HG03342 (cell line): ENCODE measurements at regions not wholly inside any gene's neighbourhood (a gene's known extent, or its start where the extent isn't known, plus 50 kb on each side); places are given as distances from the start of the nearest gene placed in this dataset.

Experiments
- ATAC-seq: cut with Tn5 transposase; IDR thresholded peaks from one replicate; pipeline ENCODE4 v1.9.1; 2021; ENCODE audit warnings: mild to moderate bottlenecking, moderate library complexity; ENCODE audit not compliant: unreplicated experiment

DNA sequence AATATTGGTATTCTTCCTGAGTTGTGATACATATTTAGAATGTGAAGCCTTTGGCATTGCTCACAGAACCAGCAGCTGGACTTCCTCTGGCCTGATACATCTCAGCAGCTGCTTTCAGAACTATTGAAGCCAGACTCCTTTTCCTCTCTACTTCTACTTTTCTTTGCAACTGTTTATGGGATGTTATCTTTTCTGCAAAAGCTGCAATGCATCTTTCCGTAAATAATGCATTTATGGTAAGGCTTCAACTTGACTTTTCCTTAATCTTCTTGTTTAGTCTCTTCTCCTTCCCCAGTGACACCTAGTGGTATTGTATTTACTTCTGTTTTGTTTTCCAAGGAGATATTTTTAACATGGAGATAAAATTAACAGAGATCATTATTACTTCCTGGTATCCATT lies 1548.7 kb downstream of the PCDH7 start:
- ATAC-seq, result no peak

DNA sequence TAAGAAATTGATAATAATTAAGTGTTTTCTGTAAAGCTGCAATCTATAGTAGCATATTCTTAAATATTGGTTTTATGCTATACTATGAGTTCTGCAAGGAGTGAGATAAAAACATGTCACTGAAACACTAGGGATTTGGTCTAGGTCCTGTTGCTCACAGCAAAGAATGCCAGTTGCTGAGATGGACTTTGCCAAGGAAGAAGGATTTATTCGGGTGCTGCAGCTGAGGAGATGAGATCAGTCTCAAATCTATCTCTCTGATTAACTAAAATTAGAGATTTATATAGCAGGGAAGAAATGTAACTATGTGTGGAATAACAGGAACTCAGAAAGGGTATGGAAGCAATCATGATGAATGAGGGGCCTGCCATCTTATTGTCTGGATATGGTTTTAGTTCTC lies 1569.9 kb downstream of the PCDH7 start:
- ATAC-seq, result no peak

DNA sequence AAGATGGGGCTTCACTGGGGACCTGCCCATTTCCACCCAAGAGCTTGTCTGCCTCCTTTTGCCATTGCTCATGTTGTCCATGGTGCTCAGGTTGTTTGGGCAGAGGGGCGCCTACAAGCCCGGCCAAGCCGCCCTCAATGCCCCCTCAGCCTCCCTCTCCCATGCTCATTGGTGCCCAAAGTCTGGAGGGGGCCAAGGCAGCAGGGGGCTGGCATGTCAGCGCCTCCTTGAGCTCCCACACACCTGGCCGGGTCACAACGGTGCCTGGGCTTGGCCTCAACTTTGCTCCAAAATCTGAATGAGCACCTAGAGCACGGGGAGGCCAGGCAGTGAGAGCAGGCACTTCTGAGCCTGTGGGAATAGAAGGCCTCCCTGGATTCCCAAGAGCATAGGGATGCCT lies 1598.8 kb downstream of the PCDH7 start:
- ATAC-seq, result no peak

DNA sequence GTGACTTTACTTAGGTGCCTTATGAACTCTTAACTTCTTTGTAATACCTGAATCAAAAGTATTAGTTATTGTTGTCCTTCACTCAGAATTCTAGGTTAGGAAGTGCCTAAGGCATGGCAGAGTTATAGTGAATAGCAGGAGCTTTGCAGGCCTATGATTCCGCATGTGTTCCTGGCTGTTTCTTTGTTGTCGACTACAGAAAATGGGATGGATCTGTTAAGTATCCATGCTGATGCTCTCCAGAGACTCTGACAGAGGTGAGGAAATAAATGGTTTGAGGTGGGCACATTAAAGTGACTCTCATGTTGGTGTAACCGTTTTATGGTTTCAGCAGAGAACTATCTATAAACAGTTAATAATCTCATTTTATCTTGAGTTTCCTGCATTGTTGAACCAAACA lies 1601.3 kb downstream of the PCDH7 start:
- ATAC-seq, result no peak

DNA sequence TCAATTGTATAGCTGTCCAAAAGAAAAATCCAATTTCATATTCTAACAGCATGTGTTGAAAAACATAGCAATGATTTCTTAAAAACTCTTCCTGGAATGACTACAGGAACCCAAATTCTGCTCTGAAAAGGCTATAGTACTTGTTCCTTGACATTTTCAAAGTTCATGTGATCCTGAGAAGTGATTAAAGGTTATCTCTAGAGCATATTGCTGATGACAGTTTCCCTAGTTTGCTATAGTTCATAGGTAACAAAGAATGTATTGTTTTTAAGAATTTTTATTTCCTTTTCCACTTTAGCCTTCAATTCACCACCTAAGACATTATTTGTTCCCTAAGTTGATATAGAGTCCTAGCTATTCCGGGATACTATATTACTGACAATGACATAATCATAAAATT lies 1614.6 kb downstream of the PCDH7 start:
- no peak for ATAC-seq

DNA sequence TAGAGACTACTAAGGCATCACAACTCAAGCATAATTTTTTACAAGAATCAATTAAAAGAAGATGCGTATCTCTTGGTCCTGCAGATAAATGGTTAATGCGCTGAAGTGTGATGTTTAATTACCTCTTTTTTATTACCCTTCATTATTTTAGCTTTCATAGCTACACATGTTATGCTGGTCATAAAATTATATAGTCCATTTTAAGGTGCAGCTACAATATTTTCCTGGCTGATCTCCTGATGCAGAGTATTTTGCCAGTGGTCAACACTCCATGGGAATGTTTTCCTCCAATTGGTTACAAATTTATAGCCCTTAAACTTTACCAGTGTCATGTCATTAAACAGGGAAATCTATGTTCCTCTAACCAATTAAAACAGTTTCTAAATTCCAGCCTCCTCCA lies 1617.2 kb downstream of the PCDH7 start:
- ATAC-seq, result no peak

DNA sequence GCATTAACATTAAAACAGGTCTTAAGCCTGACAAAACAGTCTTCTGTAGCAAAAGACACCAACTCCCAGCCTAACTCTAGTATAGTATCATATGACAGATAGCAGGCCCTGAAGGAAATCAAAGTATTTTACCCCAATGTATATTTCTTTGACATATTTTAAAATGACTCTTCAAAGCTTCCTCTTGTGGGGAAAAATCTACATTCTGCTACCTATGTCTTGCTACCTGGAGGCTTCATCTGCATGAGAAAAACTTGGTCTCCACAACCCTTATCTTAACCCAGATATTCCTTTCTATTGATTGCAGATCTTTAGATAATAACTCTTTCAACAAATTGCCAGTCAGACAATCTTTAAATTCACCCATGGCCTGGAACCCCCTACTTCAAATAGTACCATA lies 1620.4 kb downstream of the PCDH7 start:
- no peak for ATAC-seq

DNA sequence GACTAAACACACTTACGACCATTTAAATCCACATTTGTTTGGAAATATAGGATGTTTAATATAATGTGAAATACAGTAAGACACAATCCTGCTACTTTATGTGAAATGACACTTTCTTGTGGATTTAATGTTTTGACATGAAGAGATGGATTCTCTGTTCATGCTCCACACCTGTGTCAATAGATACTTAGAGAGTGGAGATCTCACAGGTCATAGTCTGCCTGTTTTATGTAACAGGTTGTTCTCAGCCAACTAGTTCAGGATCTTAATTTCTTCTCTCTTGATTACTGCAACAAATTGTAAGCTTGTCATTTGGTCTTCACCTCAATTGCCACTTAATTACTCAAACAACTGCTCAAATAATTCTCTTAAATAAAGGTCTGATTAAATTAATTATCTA lies 1621.2 kb downstream of the PCDH7 start:
- ATAC-seq, result no peak

DNA sequence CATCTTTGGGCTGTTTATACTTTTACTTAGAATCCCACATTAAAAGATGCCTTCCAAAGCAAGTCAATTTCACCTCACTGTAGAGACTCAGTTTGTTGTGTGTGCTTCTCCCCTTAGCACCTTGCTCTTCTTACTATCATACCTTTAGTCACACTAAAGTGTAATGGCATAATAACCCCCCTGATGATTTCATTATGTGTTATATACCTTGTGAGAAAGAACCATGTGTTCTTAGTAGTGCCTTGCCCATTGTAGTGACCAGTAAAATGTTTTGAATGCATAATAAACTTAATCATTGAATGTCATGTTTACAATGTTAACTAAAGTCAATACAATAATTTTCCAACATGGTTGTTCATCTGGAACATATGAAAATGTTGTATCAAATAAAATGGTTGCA lies 1621.9 kb downstream of the PCDH7 start:
- no peak for ATAC-seq

DNA sequence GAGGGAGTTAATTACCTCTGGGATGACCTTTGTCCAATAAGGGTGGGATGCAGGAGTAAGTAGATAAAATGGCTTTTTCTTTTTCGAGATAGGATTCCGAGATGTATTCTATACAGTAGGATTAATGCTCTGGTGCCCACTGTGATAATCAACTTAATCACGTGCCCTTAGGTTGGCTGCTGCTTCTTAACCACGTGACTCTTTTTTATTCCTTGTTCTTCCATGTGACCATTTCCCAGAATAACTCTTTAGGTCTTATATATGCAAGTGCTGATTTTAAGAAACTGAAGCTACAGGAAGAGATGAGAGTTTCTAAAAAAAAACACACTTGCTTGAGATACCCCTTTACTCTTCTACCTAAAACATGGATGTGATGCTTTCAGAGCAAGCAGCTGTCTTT lies 1628.9 kb downstream of the PCDH7 start:
- ATAC-seq, result no peak

DNA sequence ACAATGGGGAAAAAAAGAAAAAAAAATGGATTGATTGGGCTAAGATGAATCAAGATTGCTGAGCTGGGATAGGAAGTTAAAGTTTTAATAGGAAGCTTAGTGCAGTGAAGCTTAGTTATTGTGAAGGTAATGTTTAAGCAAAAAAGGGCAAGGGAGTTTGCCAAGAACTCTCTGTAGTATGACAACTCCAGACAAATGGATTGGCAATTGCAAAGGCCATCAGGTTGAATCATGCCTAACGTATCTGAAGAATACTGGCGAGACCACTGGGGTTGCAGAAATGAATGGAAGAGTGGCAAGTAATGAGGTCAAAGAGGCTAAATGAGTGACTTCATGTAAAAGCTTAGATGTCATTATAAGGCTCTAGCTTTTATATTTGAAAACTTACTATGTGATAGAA lies 1654.0 kb downstream of the PCDH7 start:
- ATAC-seq, result no peak

DNA sequence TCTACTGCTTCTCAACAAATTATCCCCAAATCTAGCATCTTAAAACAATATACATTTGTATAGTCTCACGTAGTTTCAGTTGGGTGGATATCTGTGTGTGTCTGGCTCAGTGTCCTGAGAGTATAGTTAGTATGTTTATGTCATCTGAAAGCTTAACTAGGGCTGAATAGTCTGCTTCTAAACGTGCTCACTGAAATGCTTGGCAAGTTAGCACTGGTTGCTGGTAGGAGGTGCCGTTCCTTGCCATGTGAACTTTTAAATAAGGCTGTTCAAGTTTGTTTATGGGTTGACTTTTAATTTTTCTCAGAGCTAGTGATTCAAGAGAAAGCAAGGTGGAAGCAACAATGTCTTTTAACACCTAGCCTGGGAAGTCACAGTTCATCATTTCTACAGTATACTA lies 1673.6 kb downstream of the PCDH7 start:
- ATAC-seq, result no peak

DNA sequence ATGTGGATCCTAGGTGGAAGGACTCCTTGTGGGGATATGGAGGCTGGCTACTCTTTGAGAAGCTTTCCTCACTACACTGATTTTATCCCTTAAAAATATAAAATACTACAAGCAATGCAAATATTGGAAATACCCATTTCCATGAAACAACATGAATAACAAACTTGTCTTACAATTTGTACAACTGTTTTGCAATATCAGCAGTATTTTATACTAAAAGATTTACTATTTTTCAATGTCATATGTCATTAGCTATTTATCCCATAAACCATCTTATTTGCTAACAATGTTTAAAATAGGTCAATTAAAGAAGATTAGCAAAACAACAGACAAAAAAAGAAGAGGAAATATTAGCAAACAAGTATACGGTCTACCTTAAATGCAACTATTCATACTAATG lies 1674.1 kb downstream of the PCDH7 start:
- no peak for ATAC-seq

DNA sequence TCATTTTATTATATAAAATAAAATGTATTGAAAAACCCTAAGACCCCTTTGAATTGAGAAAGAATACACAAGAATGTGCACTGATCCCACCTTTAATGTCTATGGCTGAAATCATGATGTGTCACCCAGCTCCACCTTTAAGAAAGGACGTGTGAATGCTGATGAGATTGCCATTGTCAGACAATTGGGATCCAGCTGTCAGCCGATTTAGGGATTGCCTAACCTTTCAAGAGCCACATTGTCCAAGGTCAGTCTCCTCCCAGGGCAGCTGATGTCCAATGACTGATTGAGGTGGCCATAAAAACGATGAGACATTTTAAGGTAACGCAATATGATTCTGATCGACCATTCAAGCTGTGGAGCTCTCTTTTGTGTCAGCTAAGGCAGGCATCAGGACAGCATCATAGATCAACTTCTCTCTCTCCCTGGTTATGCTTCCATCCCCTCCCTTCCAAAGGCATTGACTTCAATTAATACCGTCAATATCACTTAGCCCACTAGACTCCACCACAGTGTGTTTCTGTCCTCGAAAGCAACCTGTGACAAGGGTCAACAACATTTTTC lies 1676.4 kb downstream of the PCDH7 start:
- ATAC-seq, result no peak

DNA sequence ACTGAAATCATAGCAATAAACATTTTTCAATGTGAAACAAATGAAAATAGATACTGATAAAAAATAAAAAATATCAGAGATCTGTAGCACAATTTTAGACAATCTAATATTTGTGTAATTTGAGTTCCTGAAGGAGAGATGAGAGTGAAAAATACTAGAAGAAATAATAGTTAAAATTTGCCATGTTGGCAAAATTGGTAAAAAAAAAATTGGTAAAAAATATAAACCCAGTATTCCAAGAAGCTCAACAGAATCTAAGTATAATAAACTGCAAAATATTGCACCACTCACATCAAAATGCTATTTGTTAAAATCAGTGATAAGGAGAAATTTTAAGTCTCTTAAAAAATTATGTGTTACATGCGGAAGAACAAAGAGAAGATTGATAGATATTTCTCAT lies 1680.7 kb downstream of the PCDH7 start:
- no peak for ATAC-seq

DNA sequence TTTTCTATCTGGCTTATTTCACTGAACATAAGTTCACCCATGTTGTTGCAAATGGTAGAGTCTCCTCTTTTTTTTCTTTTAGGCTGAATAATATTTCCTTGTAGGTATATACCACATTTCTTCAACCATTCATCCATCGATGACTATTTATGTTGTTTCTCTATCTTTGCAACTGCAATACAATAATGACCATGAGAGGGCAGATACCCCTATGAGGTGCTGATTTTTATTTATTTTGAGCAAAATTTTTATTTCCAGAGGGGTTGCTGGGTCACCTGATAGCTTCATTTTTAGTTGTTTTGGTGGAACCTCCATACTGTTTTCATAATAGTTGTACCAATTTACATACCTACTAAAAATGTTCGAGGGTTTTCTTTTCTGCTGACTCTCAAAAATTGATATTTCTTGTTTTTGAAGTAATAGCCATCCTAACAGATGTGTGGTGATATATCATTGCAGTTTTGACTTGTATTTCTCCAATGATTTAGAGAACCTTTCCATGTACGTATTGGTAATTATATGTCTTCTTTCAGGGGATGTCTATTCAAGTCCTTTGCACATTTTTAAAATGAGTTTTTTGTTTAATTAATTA lies 1697.0 kb downstream of the PCDH7 start:
- no peak for ATAC-seq

DNA sequence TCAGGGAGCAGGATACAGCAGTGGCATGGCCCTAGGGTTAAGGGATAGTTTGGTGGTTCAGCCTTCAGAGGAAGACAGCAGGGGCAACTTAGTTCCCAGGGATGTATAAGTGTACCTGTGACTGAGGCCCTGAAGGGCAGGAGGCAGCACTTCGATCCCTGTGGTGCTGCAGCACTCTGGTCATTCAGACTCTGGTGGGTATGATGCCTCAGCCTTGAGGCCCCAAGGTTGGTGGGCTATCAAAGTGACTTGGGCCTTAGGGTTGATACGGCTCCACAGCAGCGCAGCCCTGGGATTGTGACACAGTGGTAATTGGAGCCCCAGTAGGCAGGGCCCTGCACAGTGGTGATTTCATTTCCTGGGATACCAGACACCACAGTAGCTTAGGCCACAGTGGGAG lies 1703.1 kb downstream of the PCDH7 start:
- ATAC-seq, result no peak

DNA sequence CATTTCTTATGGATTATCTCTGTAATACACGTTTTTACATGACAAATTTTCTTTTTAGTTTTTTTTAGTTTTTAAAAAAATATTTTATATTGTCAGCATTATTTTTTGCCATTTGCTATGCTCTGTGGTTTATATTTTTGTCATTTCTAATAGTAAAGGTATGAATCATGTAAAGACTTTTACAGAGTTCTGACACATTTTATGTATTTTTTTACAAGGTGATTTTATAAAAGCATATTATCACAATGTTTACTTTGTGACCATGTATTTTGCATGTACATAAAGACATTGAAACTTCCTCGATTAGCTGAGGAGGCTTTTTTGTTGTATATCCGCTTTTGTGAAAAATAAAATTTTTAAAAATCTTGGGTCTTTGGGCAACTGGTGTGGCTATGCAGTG lies 1705.1 kb downstream of the PCDH7 start:
- ATAC-seq, result no peak

DNA sequence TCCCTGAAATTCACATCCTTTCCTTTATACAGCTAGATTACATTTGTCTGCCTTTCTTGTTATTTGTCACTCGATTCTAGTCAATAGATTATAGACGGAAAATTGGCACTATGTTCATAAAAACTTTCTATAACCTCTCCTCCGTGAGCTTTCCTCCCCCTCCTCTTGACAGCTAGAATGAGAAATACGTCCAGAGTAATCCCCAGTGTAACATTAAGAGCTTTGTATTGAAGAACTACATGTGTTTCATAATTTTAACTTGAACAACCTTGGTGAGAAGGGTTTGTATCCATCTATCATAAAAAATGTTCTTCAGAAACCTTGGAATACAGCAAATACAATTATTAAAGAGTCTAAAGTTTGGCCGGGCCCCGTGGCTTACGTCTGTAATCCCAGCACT lies 1707.4 kb downstream of the PCDH7 start:
- ATAC-seq, result no peak

DNA sequence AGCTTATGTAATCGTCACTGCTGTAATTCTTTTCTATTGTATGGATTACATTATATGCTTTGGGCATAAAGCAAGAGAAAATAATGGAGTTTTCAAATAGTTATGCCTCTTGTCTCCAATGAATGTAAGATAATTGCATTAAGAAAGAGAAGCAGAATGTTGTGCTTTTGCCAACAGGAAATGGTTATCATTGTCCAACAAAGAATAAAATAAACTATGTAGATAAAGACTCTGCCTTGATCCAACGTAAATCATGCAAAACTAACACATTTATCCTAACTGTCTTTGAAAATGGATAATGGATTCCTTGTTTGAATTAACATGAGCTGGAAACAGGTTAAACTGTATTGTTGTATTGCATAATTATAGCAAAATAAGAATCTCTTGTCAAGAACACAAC lies 1709.0 kb downstream of the PCDH7 start:
- ATAC-seq, result no peak

DNA sequence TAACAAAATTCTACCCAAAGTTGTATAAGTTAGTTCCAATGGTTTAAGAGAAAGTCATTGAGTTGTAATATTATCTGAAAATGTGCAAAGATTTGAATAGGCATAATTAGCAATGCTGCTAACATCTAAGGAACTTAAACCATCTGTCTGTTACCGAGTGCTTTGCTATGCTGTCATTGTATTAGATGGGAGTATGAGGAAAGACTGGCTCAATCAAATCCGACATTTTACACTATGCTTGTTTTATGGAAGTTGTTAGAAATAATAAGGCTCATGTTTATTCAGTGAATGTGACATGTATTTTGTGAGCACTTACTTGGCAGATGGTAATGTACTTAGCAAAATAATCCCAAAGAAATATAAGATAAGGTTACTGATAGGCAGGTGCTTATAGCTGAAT lies 1715.1 kb downstream of the PCDH7 start:
- ATAC-seq, result no peak

DNA sequence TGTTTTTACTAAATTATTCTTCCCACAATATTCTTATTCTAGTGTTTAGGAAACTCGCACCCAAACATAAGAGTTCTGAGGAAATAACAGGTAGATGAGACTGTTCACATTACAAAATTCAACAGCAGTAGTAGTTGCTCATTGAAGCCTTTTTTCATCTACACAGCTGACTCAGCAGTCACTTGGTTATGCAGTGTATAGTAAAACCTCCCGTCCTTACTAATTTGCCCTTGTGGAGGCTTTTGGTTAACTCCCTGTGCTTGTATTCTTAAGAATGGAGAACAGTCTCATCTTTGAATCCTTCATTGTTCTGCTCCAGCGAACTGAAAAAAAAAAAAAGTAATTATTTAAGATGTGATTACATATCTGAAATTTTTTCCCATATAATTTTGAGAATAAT lies 1716.6 kb downstream of the PCDH7 start:
- no peak for ATAC-seq

DNA sequence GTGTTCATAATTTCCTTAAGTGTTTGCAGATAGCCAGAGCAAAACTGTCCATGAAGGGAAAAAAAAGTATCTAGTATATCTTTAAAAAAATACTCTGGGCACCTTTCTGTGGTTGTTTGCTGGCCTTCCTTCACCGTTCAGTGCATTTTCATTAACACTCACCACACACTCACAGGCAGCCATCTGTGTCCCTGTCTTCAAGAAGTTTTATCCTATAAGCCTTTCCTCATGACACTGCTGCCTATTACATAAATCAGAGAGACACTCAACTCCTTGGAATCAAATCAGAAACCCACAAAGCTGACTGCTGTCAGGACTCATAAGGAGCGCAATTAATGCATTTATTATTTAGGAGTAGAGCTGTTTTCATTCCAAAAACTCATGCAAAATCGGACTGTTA lies 1720.2 kb downstream of the PCDH7 start:
- ATAC-seq, result no peak
